IMR-90 (cell line): ENCODE measurements at regions not wholly inside any gene's neighbourhood (a gene's known extent, or its start where the extent isn't known, plus 50 kb on each side); places are given as distances from the start of the nearest gene placed in this dataset.

ENCODE experiments used
- ATAC-seq: fragments of 200-7000 bp; cut with Tn5 transposase; 2 replicates; pipeline ENCODE4 v1.9.1; 2020; ENCODE audit warnings: low read depth, mild to moderate bottlenecking, moderate library complexity
- BruUV-seq: library from RNA; stranded (reverse); fragments of 400-500 nt; replicated peaks from 2 replicates; lab custom pipeline; 2021; lab: Mats Ljungman, UMichigan
- CTCF ChIA-PET: fragments of 300-600 bp; formaldehyde crosslinking; extraction: SDS; loops from one replicate; lab custom pipeline; 2021; ENCODE audit warnings: antibody characterized with exemption; lab: Yijun Ruan, JAX
- POLR2A ChIA-PET: fragments of 300-600 bp; sonication (Branson Sonifier 250); formaldehyde crosslinking; loops from one replicate; lab custom pipeline; 2022; ENCODE audit warnings: antibody characterized with exemption; ENCODE audit not compliant: unreplicated experiment; lab: Charles Lee
- DNase-seq: peaks from one replicate; pipeline ENCODE4 v3.0.0; 2013
- H2AFZ ChIP-seq: replicated peaks from 2 replicates; pipeline ENCODE3; 2013; ENCODE audit warnings: low read length, mild to moderate bottlenecking; ENCODE audit not compliant: poor library complexity
- H2AK5ac ChIP-seq: 2 replicates; pipeline ENCODE4 v1.6.1; 2013; ENCODE audit warnings: low read depth, low read length, inconsistent platforms
- H2AK9ac ChIP-seq: replicated peaks from 2 replicates; pipeline ENCODE3; 2013; ENCODE audit warnings: mild to moderate bottlenecking, low read depth, low read length, moderate library complexity; ENCODE audit not compliant: poor library complexity
- H2BK120ac ChIP-seq: 2 replicates; pipeline ENCODE4 v1.6.1; 2013; ENCODE audit warnings: low read depth, low read length, inconsistent platforms
- H2BK15ac ChIP-seq: 3 replicates; pipeline ENCODE4 v1.6.1; 2013; ENCODE audit warnings: low read depth, low read length, inconsistent platforms
- H2BK20ac ChIP-seq: 2 replicates; pipeline ENCODE4 v1.6.1; 2013; ENCODE audit warnings: low read depth, mild to moderate bottlenecking, inconsistent platforms, low read length, moderate library complexity
- H2BK5ac ChIP-seq: 2 replicates; pipeline ENCODE4 v1.6.1; 2013; ENCODE audit warnings: mild to moderate bottlenecking, low read depth, low read length, inconsistent platforms; ENCODE audit not compliant: poor library complexity, severe bottlenecking
- H3K14ac ChIP-seq: replicated peaks from 2 replicates; pipeline ENCODE4 v1.6.1; 2013; ENCODE audit warnings: low read depth, low read length, inconsistent platforms
- H3K18ac ChIP-seq: 2 replicates; pipeline ENCODE4 v1.6.1; 2013; ENCODE audit warnings: low read depth, low read length, control low read depth
- H3K23ac ChIP-seq: 2 replicates; pipeline ENCODE4 v1.6.1; 2013; ENCODE audit warnings: low read depth, low read length, inconsistent platforms
- H3K27ac ChIP-seq: 2 replicates; pipeline ENCODE4 v1.5.1; 2013; ENCODE audit warnings: mild to moderate bottlenecking, control low read depth, low read length; ENCODE audit not compliant: insufficient read depth
- H3K27me3 ChIP-seq: 2 replicates; pipeline ENCODE4 v1.6.1; 2013; ENCODE audit warnings: low read length; ENCODE audit not compliant: control insufficient read depth, insufficient read depth
- H3K36me3 ChIP-seq: 2 replicates; pipeline ENCODE4 v1.6.1; 2013; ENCODE audit warnings: low read length, mixed read lengths; ENCODE audit not compliant: control insufficient read depth, insufficient read depth
- H3K4ac ChIP-seq: 2 replicates; pipeline ENCODE4 v1.6.1; 2013; ENCODE audit warnings: low read depth, low read length, inconsistent platforms
- H3K4me1 ChIP-seq: 2 replicates; pipeline ENCODE4 v1.6.1; 2013; ENCODE audit warnings: low read length, mixed read lengths; ENCODE audit not compliant: control insufficient read depth, insufficient read depth
- H3K4me2 ChIP-seq: 2 replicates; pipeline ENCODE4 v1.6.1; 2013; ENCODE audit warnings: low read depth, mild to moderate bottlenecking, control low read depth, low read length, moderate library complexity
- H3K4me3 ChIP-seq: 2 replicates; pipeline ENCODE4 v1.5.1; 2013; ENCODE audit warnings: low read depth, mild to moderate bottlenecking, control low read depth, low read length, moderate library complexity; ENCODE audit not compliant: insufficient read depth
- H3K56ac ChIP-seq: 2 replicates; pipeline ENCODE4 v1.6.1; 2013; ENCODE audit warnings: low read length, inconsistent platforms; ENCODE audit not compliant: insufficient read depth; ENCODE audit errors: extremely low read depth
- H3K79me1 ChIP-seq, 2 experiments: 2 replicates each; pipeline ENCODE4 v1.6.1; 2013; ENCODE audit warnings: low read length in 2 of 2, inconsistent platforms in 1 of 2, low read depth in 1 of 2
- H3K9ac ChIP-seq: 2 replicates; pipeline ENCODE4 v1.6.1; 2013; ENCODE audit warnings: low read depth, low read length, control low read depth
- H3K9me1 ChIP-seq: 2 replicates; pipeline ENCODE4 v1.6.1; 2013; ENCODE audit warnings: low read length, inconsistent platforms; ENCODE audit not compliant: insufficient read depth
- H3K9me3 ChIP-seq: 2 replicates; pipeline ENCODE4 v1.6.1; 2013; ENCODE audit warnings: low read length; ENCODE audit not compliant: control insufficient read depth, insufficient read depth
- H4K20me1 ChIP-seq: 2 replicates; pipeline ENCODE4 v1.6.1; 2013; ENCODE audit warnings: low read length, inconsistent platforms; ENCODE audit not compliant: insufficient read depth
- H4K5ac ChIP-seq: 2 replicates; pipeline ENCODE4 v1.6.1; 2013; ENCODE audit warnings: mild to moderate bottlenecking, low read depth, low read length, control low read depth
- H4K8ac ChIP-seq, 2 experiments: 2 replicates each; pipeline ENCODE4 v1.6.1; 2013; ENCODE audit warnings: low read depth in 2 of 2, low read length in 2 of 2, control low read depth in 1 of 2, inconsistent platforms in 1 of 2
- H4K91ac ChIP-seq: 2 replicates; pipeline ENCODE4 v1.6.1; 2013; ENCODE audit warnings: low read depth, low read length, inconsistent platforms; ENCODE audit not compliant: insufficient read depth
- BHLHE40 ChIP-seq: fragments of 150-350 bp; IDR thresholded peaks from 2 replicates; pipeline ENCODE4 v1.6.1; 2016; ENCODE audit warnings: mild to moderate bottlenecking, low read depth, low read length
- CEBPB ChIP-seq: IDR thresholded peaks from 2 replicates; pipeline ENCODE4 v1.6.1; 2012; ENCODE audit warnings: low read depth, low read length, improper control_type of control experiment
- CHD1 ChIP-seq: IDR thresholded peaks from 2 replicates; pipeline ENCODE4 v1.6.1; 2012; ENCODE audit warnings: low read depth, low read length, improper control_type of control experiment
- FOS ChIP-seq: fragments of 150-350 bp; IDR thresholded peaks from 2 replicates; pipeline ENCODE4 v1.6.1; 2016; ENCODE audit warnings: low read depth, low read length
- MAFK ChIP-seq: IDR thresholded peaks from 2 replicates; pipeline ENCODE4 v1.6.1; 2012; ENCODE audit warnings: low read depth, low read length, improper control_type of control experiment
- MXI1 ChIP-seq: IDR thresholded peaks from 2 replicates; pipeline ENCODE4 v1.6.1; 2012; ENCODE audit warnings: low read depth, mild to moderate bottlenecking, low read length, moderate library complexity, borderline replicate concordance
- NFE2L2 ChIP-seq: fragments of 150-350 bp; IDR thresholded peaks from 2 replicates; pipeline ENCODE4 v1.6.1; 2016; ENCODE audit warnings: low read depth, mild to moderate bottlenecking, low read length
- POLR2A ChIP-seq: IDR thresholded peaks from 2 replicates; pipeline ENCODE4 v1.6.1; 2012; ENCODE audit warnings: mild to moderate bottlenecking, low read depth, low read length
- RAD21 ChIP-seq: IDR thresholded peaks from 2 replicates; pipeline ENCODE4 v1.6.1; 2012; ENCODE audit warnings: low read length, improper control_type of control experiment
- RCOR1 ChIP-seq: IDR thresholded peaks from 2 replicates; pipeline ENCODE4 v1.6.1; 2012; ENCODE audit warnings: mild to moderate bottlenecking, low read length, improper control_type of control experiment; ENCODE audit not compliant: insufficient replicate concordance
- RFX5 ChIP-seq: IDR thresholded peaks from 2 replicates; pipeline ENCODE4 v1.8.0; 2012; ENCODE audit warnings: low read depth, mild to moderate bottlenecking, low read length, moderate library complexity
- SMC3 ChIP-seq: fragments of 150-350 bp; IDR thresholded peaks from 2 replicates; pipeline ENCODE4 v1.6.1; 2016; ENCODE audit warnings: low read depth, mild to moderate bottlenecking, antibody characterized with exemption, low read length, moderate library complexity
- WGBS, 2 experiments: methylation state at CpG; one replicate each; pipeline versions ENCODE4 v1.1.5 to v1.1.7; 2013; ENCODE audit warnings: missing lambda C conversion rate in 2 of 2; ENCODE audit not compliant: insufficient read length in 1 of 2; ENCODE audit errors: extremely low coverage in 2 of 2; 5-methylcytosine and 5-hydroxymethylcytosine counted together
- dilution Hi-C: fragments of 300-500 bp; cut with HindIII; formaldehyde crosslinking; loops from one replicate; pipeline ENCODE4 v1.14.3; 2018; ENCODE audit warnings: low sequenced_read_pairs; ENCODE audit not compliant: unreplicated experiment
- in situ Hi-C: fragments of 300-500 bp; cut with MboI; formaldehyde crosslinking; loops from 3 replicates; pipeline ENCODE4 v1.14.3; 2019; ENCODE audit warnings: low sequenced_read_pairs, inconsistent platforms, mixed read lengths
- intact Hi-C: fragments of 100-400 bp; cut with micrococcal nuclease; formaldehyde crosslinking; loops from 2 replicates; pipeline ENCODE4 v1.10.0; 2022
- TF ChIP-seq, protein P1 (sequence below): fragments of 150-350 bp; IDR thresholded peaks from 2 replicates; pipeline ENCODE4 v1.6.1; 2016; ENCODE audit warnings: low read depth, mild to moderate bottlenecking, low read length, moderate library complexity, borderline replicate concordance
- TF ChIP-seq, protein P2 (sequence below): fragments of 150-350 bp; IDR thresholded peaks from 2 replicates; pipeline ENCODE4 v1.6.1; 2017; ENCODE audit warnings: mild to moderate bottlenecking, antibody characterized with exemption, low read length, low read depth
- TF ChIP-seq, protein P3 (sequence below): conservative IDR thresholded peaks from 2 replicates; pipeline ENCODE4 v1.5.1; 2012; ENCODE audit warnings: mild to moderate bottlenecking, low read depth, low read length, improper control_type of control experiment

- in situ Hi-C loops (no loop called here), intact Hi-C loops (no loop called here), dilution Hi-C loops (no loop called here)
- Histone ChIP-seq H4K91ac (no peak overlapping the region), H4K8ac (no peak overlapping the region), H2AFZ (no peak overlapping the region), H3K9me1 (no peaks in the 10 kb centered on the region), H2AK5ac (no peak overlapping the region), H3K79me1 (no peaks in the 10 kb centered on the region), H3K14ac (no peak overlapping the region), H2BK15ac (no peak overlapping the region), H3K27ac (no peak overlapping the region), H4K20me1 (no peaks in the 10 kb centered on the region), H3K4me2 (no peak overlapping the region), H3K4me1 (no peaks in the 10 kb centered on the region), H3K9me3 (no peaks in the 10 kb centered on the region), H3K56ac (no peak overlapping the region), H2BK120ac (no peak overlapping the region), H2AK9ac (no peak overlapping the region), H2BK20ac (no peak overlapping the region), H3K4ac (no peak overlapping the region), H4K5ac (no peak overlapping the region), H3K18ac (no peak overlapping the region), H2BK5ac (no peak overlapping the region), H3K9ac (no peak overlapping the region), H3K4me3 (no peak overlapping the region), H3K27me3 (no peaks in the 10 kb centered on the region), H3K23ac (no peak overlapping the region), H3K36me3 (no peaks in the 10 kb centered on the region)
- ChIA-PET CTCF (interaction anchor here (0.7 kb wide), 1 partner anchor 20 kb away, joined by 3 read pairs; no protein-coding TSS in a partner anchor), POLR2A (no interaction called here)
- TF ChIP-seq CEBPB (no peak), CHD1 (no peak), SMC3 (no peak), MXI1 (no peak), RAD21 (no peak), RFX5 (no peak), RCOR1 (no peak), FOS (no peak), BHLHE40 (no peak), MAFK (no peak), NFE2L2 (no peak), POLR2A (no peak)
- TF ChIP-seq, protein P1, sequence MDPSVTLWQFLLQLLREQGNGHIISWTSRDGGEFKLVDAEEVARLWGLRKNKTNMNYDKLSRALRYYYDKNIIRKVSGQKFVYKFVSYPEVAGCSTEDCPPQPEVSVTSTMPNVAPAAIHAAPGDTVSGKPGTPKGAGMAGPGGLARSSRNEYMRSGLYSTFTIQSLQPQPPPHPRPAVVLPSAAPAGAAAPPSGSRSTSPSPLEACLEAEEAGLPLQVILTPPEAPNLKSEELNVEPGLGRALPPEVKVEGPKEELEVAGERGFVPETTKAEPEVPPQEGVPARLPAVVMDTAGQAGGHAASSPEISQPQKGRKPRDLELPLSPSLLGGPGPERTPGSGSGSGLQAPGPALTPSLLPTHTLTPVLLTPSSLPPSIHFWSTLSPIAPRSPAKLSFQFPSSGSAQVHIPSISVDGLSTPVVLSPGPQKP, result no peak
- TF ChIP-seq, protein P2, sequence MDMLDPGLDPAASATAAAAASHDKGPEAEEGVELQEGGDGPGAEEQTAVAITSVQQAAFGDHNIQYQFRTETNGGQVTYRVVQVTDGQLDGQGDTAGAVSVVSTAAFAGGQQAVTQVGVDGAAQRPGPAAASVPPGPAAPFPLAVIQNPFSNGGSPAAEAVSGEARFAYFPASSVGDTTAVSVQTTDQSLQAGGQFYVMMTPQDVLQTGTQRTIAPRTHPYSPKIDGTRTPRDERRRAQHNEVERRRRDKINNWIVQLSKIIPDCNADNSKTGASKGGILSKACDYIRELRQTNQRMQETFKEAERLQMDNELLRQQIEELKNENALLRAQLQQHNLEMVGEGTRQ, result no peak
- TF ChIP-seq, protein P3, sequence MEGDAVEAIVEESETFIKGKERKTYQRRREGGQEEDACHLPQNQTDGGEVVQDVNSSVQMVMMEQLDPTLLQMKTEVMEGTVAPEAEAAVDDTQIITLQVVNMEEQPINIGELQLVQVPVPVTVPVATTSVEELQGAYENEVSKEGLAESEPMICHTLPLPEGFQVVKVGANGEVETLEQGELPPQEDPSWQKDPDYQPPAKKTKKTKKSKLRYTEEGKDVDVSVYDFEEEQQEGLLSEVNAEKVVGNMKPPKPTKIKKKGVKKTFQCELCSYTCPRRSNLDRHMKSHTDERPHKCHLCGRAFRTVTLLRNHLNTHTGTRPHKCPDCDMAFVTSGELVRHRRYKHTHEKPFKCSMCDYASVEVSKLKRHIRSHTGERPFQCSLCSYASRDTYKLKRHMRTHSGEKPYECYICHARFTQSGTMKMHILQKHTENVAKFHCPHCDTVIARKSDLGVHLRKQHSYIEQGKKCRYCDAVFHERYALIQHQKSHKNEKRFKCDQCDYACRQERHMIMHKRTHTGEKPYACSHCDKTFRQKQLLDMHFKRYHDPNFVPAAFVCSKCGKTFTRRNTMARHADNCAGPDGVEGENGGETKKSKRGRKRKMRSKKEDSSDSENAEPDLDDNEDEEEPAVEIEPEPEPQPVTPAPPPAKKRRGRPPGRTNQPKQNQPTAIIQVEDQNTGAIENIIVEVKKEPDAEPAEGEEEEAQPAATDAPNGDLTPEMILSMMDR, result no peak
- BruUV-seq, result no TSS peak
- DNase-seq, result no peak
- WGBS, 2 experiments, result no CpG with 5 or more reads among the region's 5 CpGs
- ATAC-seq, result no peak
Measured at GRCh38 chr10:23496727-23497126, 57.9 kb downstream of the OTUD1 start.
